Esophagus mucosa (tissue), 1 donor: ENCODE measurements at regions not wholly inside any gene's neighbourhood (a gene's known extent, or its start where the extent isn't known, plus 50 kb on each side); places are given as distances from the start of the nearest gene placed in this dataset.

Source experiments
- ATAC-seq: fragments of 200-7000 bp; cut with Tn5 transposase; one replicate; pipeline ENCODE4 v1.9.1; 2020
- donor health status: DM: yes; HTN: yes; CAD: no.

DNA sequence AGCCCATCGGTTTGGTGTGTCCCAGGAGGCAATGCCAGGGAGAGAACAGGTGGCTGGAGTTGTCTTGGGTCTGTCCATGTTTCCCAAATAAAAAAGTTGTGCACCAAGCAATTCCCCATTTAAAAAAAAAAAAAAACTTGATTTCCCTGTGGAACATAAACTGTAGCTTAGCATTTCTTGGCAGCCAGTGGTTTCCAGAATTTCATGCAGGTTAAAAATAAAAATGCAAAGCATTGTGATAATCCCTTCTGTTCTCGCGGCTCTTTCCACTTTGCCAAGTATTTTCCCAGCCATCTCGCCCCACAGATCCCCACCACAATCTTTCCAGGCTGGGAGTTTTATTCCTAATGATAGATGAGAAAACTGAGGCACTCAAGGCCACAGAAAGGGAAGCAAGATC is 51.4 kb upstream of the MSX1 start:
- no peak for ATAC-seq

- no peak for ATAC-seq
Measured at GRCh38 chr4:4805887-4806286, 53.6 kb upstream of the MSX1 start.

- no peak for ATAC-seq
Measured at GRCh38 chr4:4803912-4804296, 55.6 kb upstream of the MSX1 start.

GRCh38 chr4:4803216-4803911 is 56.1 kb upstream of the MSX1 start:
- no peak for ATAC-seq

DNA sequence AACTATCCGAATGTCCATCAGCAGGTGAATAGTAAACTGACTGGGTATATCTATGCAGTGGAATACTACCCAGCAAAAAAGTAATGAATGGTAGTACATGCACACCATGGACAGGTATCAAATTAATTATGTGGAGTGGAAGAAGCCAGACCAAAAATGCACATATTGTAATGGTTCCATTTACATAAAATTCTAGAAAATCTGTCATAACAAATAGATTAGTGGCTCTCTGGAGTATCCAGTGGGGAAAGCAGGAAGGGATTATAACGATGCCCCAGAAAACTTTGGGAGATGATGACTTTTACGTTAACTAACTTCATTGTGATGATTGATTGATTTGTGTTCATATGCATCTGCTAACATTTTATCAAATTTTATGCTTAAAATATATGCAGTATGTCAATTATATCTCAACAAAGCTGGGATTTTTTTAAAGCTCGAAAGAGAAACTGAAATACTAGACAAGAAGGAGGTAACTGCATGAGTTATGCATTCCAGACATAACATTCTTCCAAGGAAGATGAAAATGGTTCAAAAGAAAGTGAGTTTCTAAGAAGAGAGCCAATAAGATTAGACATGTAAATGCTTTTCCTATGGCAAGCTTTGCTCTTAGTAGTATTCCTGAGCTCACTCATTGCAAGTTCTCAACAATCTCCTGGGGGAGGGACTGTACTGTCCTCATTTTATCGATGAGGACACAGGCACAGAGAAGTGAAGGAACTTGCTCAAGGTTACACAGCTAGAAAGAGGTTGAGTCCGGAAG is 58.6 kb upstream of the MSX1 start:
- no peak for ATAC-seq

DNA sequence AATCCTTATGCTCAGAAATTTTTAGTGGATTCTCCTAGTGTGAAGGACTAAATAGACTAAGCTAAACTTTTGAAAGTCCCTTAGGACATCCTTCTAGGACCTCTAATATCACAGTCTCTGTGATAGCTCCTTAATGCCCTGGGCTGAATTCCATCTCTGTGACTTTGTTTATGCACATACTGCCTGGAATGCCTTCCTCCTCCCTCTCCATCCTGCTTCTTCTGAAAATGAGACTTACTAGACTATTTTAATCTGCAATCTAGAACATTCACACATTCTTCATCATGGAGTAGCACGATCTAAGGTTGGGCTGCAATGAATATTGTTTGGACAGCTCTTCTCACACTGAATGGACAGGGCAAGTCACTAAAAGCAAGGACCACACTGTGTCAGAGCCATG is 65.0 kb upstream of the MSX1 start:
- ATAC-seq, result no peak

- ATAC-seq, result no peak
Measured at GRCh38 chr4:4792466-4792865, 67.0 kb upstream of the MSX1 start.

DNA sequence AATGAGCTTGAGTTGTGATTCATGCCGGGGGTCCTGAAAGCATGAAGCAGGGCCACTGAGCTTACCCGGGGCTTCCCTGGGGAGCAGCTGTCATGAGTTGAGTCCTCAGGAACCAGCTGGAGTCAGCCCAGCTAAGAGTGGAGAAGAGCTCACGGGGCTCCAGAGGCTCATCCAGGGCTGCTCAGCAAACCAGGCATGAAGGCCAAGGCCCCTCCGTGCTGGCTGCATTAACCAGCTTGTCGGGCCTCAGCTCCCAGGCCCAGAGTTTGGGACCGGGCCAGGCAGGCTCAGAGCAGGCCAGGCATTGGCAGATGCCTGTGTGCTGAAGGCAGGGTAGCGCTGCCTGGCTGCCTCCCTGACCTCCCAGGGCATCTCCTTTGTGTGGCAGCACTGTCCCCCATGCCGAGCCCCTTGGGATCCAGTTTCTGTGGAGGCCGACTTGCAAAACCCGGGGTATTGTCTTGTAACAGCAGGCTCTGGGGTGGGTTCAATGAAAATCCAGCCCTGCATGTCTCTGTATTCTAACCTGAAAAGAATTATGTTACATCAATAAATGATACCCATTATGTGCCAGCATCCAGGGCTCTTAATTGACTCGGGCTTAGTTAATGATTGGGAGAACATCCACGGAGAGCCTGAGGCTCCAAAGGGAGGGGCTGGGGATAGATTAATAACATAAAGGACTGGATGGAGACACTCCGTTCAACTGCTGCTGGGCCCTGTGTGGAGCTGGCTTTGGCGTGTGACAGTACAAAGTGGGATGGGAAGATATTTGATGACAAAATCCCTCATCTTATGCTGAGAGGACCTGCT is 68.0 kb upstream of the MSX1 start:
- ATAC-seq, result no peak

DNA sequence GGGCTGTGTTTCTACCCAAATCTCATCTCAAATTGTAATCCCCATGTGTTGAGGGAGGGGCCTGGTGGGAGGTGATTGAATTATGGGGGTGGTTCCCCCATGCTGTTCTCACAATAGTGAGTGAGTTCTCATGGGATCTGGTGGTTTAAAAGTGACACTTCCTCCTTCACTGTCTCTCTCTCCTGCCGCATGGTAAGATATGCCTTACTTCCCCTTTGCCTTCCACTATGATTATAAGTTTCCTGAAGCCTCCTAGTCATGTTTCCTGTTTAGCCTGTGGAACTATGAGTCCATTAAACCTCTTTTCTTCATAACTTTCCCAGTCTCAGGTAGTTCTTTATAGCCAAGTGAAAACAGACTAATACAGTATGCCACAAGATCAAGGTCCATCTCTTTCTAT is 70.0 kb upstream of the MSX1 start:
- no peak for ATAC-seq

- no peak for ATAC-seq
Measured at GRCh38 chr4:4788573-4788972, 70.9 kb upstream of the MSX1 start.

DNA sequence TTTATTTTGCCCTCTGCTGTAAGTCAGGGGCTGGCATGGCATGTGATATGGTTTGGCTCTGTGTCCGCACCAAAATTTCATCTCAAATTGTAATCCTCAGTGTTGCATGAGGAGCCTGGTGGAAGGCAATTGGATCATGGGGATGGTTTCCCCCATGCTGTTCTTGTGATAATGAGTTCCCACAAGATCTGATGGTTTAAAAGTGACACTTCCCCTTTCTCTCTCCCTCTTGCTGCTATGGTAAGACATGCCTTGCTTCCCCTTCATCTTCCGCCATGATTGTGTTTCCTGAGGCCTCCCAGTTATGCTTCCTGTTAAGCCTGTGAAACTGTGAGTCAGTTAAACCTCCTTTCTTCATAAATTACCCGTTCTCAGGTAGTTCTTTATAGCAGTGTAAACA is 72.0 kb upstream of the MSX1 start:
- ATAC-seq, result no peak

DNA sequence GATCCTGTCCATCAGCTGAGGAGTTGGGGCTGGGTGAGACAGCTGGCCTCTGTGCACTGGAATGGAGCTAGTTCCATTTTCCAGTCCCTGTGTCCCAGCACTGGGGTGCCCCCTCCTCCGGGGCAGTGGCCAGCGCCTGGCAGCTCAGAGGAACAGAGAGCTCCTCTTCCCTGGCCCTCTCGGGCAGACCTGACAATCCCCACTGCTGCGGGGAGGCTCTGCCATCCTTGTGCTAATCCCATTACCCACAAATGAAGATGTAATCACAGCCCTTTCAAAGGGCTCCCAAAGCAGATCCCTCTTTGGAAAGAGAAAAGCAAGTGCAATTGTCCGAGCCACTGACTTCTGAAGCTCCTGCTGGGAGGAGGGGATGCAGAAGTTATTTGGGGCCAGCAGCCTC is 75.1 kb upstream of the MSX1 start:
- no peak for ATAC-seq

GRCh38 chr4:4783847-4784246 is 75.6 kb upstream of the MSX1 start:
- ATAC-seq, result no peak

GRCh38 chr4:4782969-4783368 is 76.5 kb upstream of the MSX1 start:
- no peak for ATAC-seq

- no peak for ATAC-seq
Measured at GRCh38 chr4:4781936-4782707, 77.3 kb upstream of the MSX1 start.

GRCh38 chr4:4780729-4781244 is 78.7 kb upstream of the MSX1 start:
- no peak for ATAC-seq

- no peak for ATAC-seq
Measured at GRCh38 chr4:4779486-4779885, 80.0 kb upstream of the MSX1 start.

DNA sequence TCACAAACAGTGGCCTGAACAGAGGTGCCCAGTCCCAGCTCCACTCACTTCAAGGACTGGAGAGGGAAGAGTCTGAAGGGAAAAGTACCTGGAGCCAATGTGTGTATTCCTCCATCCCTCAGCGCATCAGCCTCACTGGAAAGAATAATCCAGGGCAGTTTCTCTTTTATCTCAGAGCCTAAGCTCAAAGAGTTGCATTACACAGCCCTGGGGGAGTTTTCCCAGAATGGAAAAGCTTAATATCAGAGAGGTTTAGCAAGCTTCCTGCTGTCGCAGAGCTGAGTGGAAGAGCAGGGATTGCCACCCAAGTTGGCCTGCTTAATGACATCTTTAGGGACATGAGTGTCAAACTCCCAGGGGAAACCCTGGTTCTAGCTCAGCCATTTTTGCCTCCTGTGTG is 80.4 kb upstream of the MSX1 start:
- ATAC-seq, result no peak

DNA sequence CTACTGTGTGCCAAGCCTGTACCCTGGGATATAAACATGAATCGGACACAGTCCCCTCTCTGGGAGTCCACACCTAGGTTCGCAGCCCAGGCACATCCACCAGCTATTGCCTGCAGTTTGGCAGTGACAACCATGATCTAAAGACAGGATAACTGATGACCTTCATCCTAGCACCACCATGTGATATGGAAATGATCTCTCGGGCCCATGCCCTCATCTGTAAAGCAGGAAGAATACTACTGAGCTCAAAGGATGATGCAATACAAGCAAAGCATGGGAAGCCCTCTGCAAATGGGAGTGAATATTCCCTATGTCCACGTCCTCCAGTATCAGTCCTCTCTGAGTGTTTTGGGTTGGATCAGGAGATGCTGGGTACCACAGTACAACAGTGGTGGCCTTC is 80.9 kb upstream of the MSX1 start:
- ATAC-seq, result no peak

DNA sequence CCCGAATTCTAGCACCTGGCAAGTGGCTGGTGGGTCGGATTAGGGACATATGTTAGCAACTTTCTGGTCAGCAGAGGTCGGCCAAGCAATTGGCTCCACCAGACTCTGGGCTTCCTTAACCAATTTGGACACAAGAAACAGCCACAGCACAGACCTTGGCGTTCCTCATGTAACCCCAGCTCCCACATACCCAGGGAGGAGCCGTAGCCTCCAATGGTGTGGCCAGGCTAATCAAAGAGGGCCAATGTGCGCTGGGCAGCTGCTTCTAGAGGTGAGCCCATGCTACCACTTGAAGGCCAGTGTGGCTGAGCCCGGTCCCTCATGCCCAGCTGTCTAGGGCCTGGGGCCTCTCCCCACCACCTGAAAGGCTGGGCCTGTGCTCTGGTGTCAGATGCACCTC is 82.5 kb upstream of the MSX1 start:
- ATAC-seq, result no peak

GRCh38 chr4:4776335-4776734 is 83.1 kb upstream of the MSX1 start:
- no peak for ATAC-seq

GRCh38 chr4:4775493-4776004 is 83.9 kb upstream of the MSX1 start:
- ATAC-seq, result no peak
